SK-N-SH (cell line): ENCODE measurements at regions not wholly inside any gene's neighbourhood (a gene's known extent, or its start where the extent isn't known, plus 50 kb on each side); places are given as distances from the start of the nearest gene placed in this dataset.
"Not testable (repeated sequence)": the region's sequence is repeated elsewhere in the genome, so short reads cannot be mapped to it uniquely, and the experiment has no call there.

Experiments used
- CTCF ChIA-PET: fragments of 300-600, 350-600 bp; formaldehyde crosslinking; extraction: SDS; loops from one replicate; lab custom pipeline; 2021; lab: Yijun Ruan, JAX
- POLR2A ChIA-PET: fragments of 350-600 bp; sonication (Branson Sonifier 250); formaldehyde crosslinking; extraction: SDS; loops from one replicate; lab custom pipeline; 2020; ENCODE audit warnings: antibody characterized with exemption, inconsistent platforms; lab: Yijun Ruan, JAX
- DNase-seq: peaks from one replicate; pipeline ENCODE4 v3.0.0; 2012
- H2AFZ ChIP-seq: fragments of 200-600 bp; sonication (generic); 2 replicates; pipeline ENCODE4 v1.8.1; 2016; ENCODE audit warnings: antibody characterized with exemption, mild to moderate bottlenecking, low read depth
- H3F3A ChIP-seq: fragments of 200-600 bp; sonication (generic); replicated peaks from 2 replicates; pipeline ENCODE3; 2016; ENCODE audit warnings: antibody characterized with exemption, mild to moderate bottlenecking; ENCODE audit not compliant: insufficient read depth
- H3K27ac ChIP-seq, 2 experiments: fragments of 200-500 bp in 1 of 2; fragments of 200-600 bp in 1 of 2; sonication (Bioruptor generic) in 1 of 2; sonication (generic), shearing (Covaris generic) in 1 of 2; 2 replicates each; pipeline versions ENCODE4 v1.5.1 to v1.6.1; 2014 to 2016; ENCODE audit warnings: low read depth in 2 of 2, inconsistent platforms in 1 of 2, low read length in 1 of 2, mild to moderate bottlenecking in 1 of 2, mixed read lengths in 1 of 2
- H3K27me3 ChIP-seq: fragments of 200-600 bp; sonication (generic), shearing (Covaris generic); 2 replicates; pipeline ENCODE4 v1.6.1; 2016; ENCODE audit warnings: mixed run types; ENCODE audit not compliant: insufficient read depth
- H3K36me3 ChIP-seq, 2 experiments: fragments of 200-500 bp in 1 of 2; fragments of 200-600 bp in 1 of 2; sonication (Bioruptor generic) in 1 of 2; sonication (generic) in 1 of 2; replicated peaks in 1 of 2; 2 replicates each; pipeline versions ENCODE3 to v1.5.1; 2014 to 2016; ENCODE audit warnings: low read length in 1 of 2, mild to moderate bottlenecking in 1 of 2; ENCODE audit not compliant: insufficient read depth in 2 of 2, control insufficient read depth in 1 of 2
- H3K4me1 ChIP-seq, 2 experiments: fragments of 200-500 bp in 1 of 2; fragments of 200-600 bp in 1 of 2; sonication (Bioruptor generic) in 1 of 2; sonication (generic), shearing (Covaris generic) in 1 of 2; 2 replicates each; pipeline versions ENCODE4 v1.5.1 to v1.6.1; 2014 to 2016; ENCODE audit warnings: low read depth in 1 of 2, low read length in 1 of 2, mixed run types in 1 of 2; ENCODE audit not compliant: insufficient read depth in 2 of 2, control insufficient read depth in 1 of 2
- H3K4me2 ChIP-seq: fragments of 200-600 bp; sonication (generic), shearing (Covaris generic); 2 replicates; pipeline ENCODE4 v1.6.1; 2017; ENCODE audit warnings: mixed run types
- H3K4me3 ChIP-seq, 2 experiments: fragments of 200-500 bp in 1 of 2; fragments of 200-600 bp in 1 of 2; sonication (Bioruptor generic) in 1 of 2; sonication (generic), shearing (Covaris generic) in 1 of 2; 2 replicates each; pipeline versions ENCODE4 v1.5.1 to v1.8.1; 2014 to 2016; ENCODE audit warnings: low read depth in 2 of 2, inconsistent platforms in 1 of 2, low read length in 1 of 2, mild to moderate bottlenecking in 1 of 2, mixed read lengths in 1 of 2, moderate library complexity in 1 of 2
- H3K79me2 ChIP-seq: fragments of 200-600 bp; sonication (generic); 2 replicates; pipeline ENCODE4 v1.8.1; 2017; ENCODE audit warnings: mild to moderate bottlenecking; ENCODE audit not compliant: insufficient read depth
- H3K9ac ChIP-seq: fragments of 200-600 bp; sonication (generic); 2 replicates; pipeline ENCODE4 v1.6.1; 2017; ENCODE audit warnings: mixed run types
- H3K9me2 ChIP-seq: fragments of 200-600 bp; sonication (generic); 2 replicates; pipeline ENCODE4 v1.6.1; 2017; ENCODE audit warnings: mixed run types
- H3K9me3 ChIP-seq: fragments of 200-600 bp; sonication (generic); 2 replicates; pipeline ENCODE4 v1.6.1; 2017; ENCODE audit warnings: mixed run types, mild to moderate bottlenecking, moderate library complexity
- H4K20me1 ChIP-seq: fragments of 200-600 bp; sonication (generic); 2 replicates; pipeline ENCODE4 v1.6.1; 2017; ENCODE audit warnings: mild to moderate bottlenecking, mixed run types; ENCODE audit not compliant: insufficient read depth
- CTCF ChIP-seq: fragments of 200-600 bp; sonication (generic); IDR thresholded peaks from 2 replicates; pipeline ENCODE4 v1.6.1; 2017; ENCODE audit warnings: antibody characterized with exemption, mild to moderate bottlenecking, moderate library complexity
- ELF1 ChIP-seq: IDR thresholded peaks from 2 replicates; pipeline ENCODE4 v1.4.0; 2012
- FOSL2 ChIP-seq: IDR thresholded peaks from 2 replicates; pipeline ENCODE4 v1.4.0; 2012; ENCODE audit warnings: low read depth, mild to moderate bottlenecking, moderate library complexity, borderline replicate concordance
- JUND ChIP-seq: IDR thresholded peaks from 2 replicates; pipeline ENCODE4 v1.4.0; 2012
- NFIC ChIP-seq: IDR thresholded peaks from 2 replicates; pipeline ENCODE4 v1.4.0; 2012; ENCODE audit warnings: borderline replicate concordance
- POLR2AphosphoS5 ChIP-seq: IDR thresholded peaks from 2 replicates; pipeline ENCODE4 v1.6.1; 2012; ENCODE audit warnings: low read depth, low read length
- RAD21 ChIP-seq: IDR thresholded peaks from 2 replicates; pipeline ENCODE4 v1.6.1; 2012; ENCODE audit warnings: mild to moderate bottlenecking, low read length
- RCOR1 ChIP-seq: fragments of 150-350 bp; IDR thresholded peaks from 2 replicates; pipeline ENCODE4 v1.6.1; 2017; ENCODE audit warnings: antibody characterized with exemption, low read length
- REST ChIP-seq: IDR thresholded peaks from 2 replicates; pipeline ENCODE4 v1.6.1; 2012; ENCODE audit warnings: mild to moderate bottlenecking, low read depth, low read length, moderate library complexity
- TAF1 ChIP-seq: IDR thresholded peaks from 2 replicates; pipeline ENCODE4 v1.6.1; 2012; ENCODE audit warnings: low read depth, mild to moderate bottlenecking, low read length, moderate library complexity, borderline replicate concordance
- TEAD4 ChIP-seq: IDR thresholded peaks from 2 replicates; pipeline ENCODE4 v1.4.0; 2012; ENCODE audit warnings: mild to moderate bottlenecking, borderline replicate concordance; ENCODE audit not compliant: insufficient read depth
- ZBTB33 ChIP-seq: IDR thresholded peaks from 2 replicates; pipeline ENCODE4 v1.4.0; 2012; ENCODE audit warnings: low read depth, borderline replicate concordance
- WGBS: methylation state at CpG from one replicate; pipeline ENCODE4 v1.1.6; 2017; ENCODE audit warnings: low lambda C conversion rate; 5-methylcytosine and 5-hydroxymethylcytosine counted together

- H3K9me2 ChIP-seq, H4K20me1 ChIP-seq, H3K4me2 ChIP-seq, H3K4me1 ChIP-seq, H3K4me3 ChIP-seq, H2AFZ ChIP-seq, DNase-seq, H3K79me2 ChIP-seq, POLR2A ChIA-PET, H3K27ac ChIP-seq, H3K9me3 ChIP-seq, H3F3A ChIP-seq, H3K27me3 ChIP-seq, CTCF ChIA-PET, H3K36me3 ChIP-seq, H3K9ac ChIP-seq: not testable (repeated sequence)
- WGBS, result 20% methylated on average over 13 of the region's 31 CpGs
These were observed 205.0 kb downstream of the TMEM121 start for GRCh38 chr14:105731221-105731985.

- DNase-seq, result peak; percentile 11
- no peaks in the 10 kb centered on the region for H3K27me3 ChIP-seq
These were observed 207.0 kb downstream of the TMEM121 start for GRCh38 chr14:105733081-105734065.

More at GRCh38 chr14:105733081-105734065, 207.0 kb downstream of the TMEM121 start:
- Histone ChIP-seq H3K27ac (no peak overlapping the region), H3K79me2 (no peaks in the 10 kb centered on the region), H3K4me3 (no peak overlapping the region), H3K36me3 (no peaks in the 10 kb centered on the region), H2AFZ (no peak overlapping the region), H3K4me2 (no peak overlapping the region), H3K9ac (no peak overlapping the region), H3K4me1 (no peaks in the 10 kb centered on the region; a peak in 1 of 4 replicates), H3F3A (no peaks in the 10 kb centered on the region), H4K20me1 (no peaks in the 10 kb centered on the region), H3K9me2 (no peaks in the 10 kb centered on the region), H3K9me3 (no peaks in the 10 kb centered on the region)
- TF ChIP-seq TAF1 (no peak), ELF1 (no peak), FOSL2 (no peak), RCOR1 (no peak), JUND (no peak), CTCF (no peak), NFIC (no peak), POLR2AphosphoS5 (no peak), RAD21 (no peak), TEAD4 (no peak), REST (no peak), ZBTB33 (no peak)
- 57% methylated on average over 22 of the region's 22 CpGs for WGBS
- ChIA-PET POLR2A (no interaction called here), CTCF (no interaction called here)
